ENCODE measurements at regions not wholly inside any gene's neighbourhood (a gene's known extent, or its start where the extent isn't known, plus 50 kb on each side); places are given as distances from the start of the nearest gene placed in this dataset.

DNA sequence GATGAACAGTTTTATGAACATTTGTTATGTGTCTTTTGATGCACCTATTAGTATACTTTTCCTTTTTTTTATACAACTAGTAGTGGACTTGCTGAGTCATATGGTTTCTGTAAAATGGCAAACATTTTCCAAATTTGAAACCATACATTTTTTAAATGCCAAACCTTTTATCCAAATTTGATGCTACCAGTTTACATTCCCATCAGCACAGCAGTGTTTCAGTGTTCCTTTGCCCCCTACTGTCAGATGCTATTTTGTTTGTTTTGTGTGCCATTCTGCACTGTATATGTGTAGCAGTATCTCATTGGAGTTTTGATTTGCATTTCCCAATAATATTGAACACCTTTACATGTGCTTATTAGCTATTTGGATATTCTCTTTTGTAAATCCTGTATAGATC lies 219.4 kb downstream of the TANC2 start:
- peaks cover 0 to 12% of the 10 kb centered on the region in 2 donors for H3K4me1 ChIP-seq
- H3K27ac ChIP-seq = no peak overlapping the region
- H3K4me3 ChIP-seq = no peak overlapping the region
- no peak for TF ChIP-seq CTCF (IDR thresholded peaks at IDR 0.05)
- no peaks in the 10 kb centered on the region for H3K27me3 ChIP-seq
- DNase-seq (no peak), ATAC-seq (no peak)
- no peaks in the 10 kb centered on the region for H3K9me3 ChIP-seq
- intact Hi-C loops (cut with DNase I) = no loop called here
- peaks cover 0 to 6% of the 10 kb centered on the region in 2 donors for H3K36me3 ChIP-seq

DNA sequence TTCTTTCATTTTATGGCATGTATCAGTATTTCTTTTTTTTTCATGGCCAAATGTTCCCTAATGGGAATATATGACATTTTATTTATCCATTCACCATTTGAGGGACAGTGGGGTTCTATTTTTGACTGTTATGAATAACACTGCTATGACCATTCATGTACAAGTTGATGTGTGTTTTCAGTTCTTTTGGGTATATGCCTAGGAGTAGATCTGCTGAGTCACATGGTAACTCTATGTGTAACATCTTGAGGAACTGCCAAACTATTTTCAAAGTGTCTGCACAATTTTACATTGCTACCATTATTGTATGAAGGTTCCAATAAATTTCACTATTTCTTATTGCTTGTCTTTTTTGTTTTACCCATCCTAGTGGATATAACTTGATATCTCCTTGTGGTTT lies 223.0 kb downstream of the TANC2 start:
- DNase-seq (no peak), ATAC-seq (peak; percentile 39)
- peaks cover 0 to 17% of the 10 kb centered on the region in 2 donors for H3K4me1 ChIP-seq
- no peak for TF ChIP-seq CTCF (IDR thresholded peaks at IDR 0.05)
- no peaks in the 10 kb centered on the region for H3K27me3 ChIP-seq
- H3K9me3 ChIP-seq = no peaks in the 10 kb centered on the region
- intact Hi-C loops (cut with DNase I) = no loop called here
- no peak overlapping the region for H3K4me3 ChIP-seq
- no peak overlapping the region for H3K27ac ChIP-seq
- no peaks in the 10 kb centered on the region for H3K36me3 ChIP-seq

- Histone ChIP-seq H3K4me3 (no peak overlapping the region), H3K36me3 (peaks cover 0 to 1% of the 10 kb centered on the region in 2 donors), H3K4me1 (peaks cover 0 to 17% of the 10 kb centered on the region in 2 donors), H3K27ac (no peak overlapping the region), H3K9me3 (no peaks in the 10 kb centered on the region), H3K27me3 (no peaks in the 10 kb centered on the region)
- DNase-seq (no peak), ATAC-seq (no peak)
- no peak for TF ChIP-seq CTCF (IDR thresholded peaks at IDR 0.05)
- intact Hi-C loops (cut with DNase I) = no loop called here
Measured at GRCh38 chr17:63189930-63190329, 223.9 kb downstream of the TANC2 start.

GRCh38 chr17:63190821-63191370 lies 224.9 kb downstream of the TANC2 start:
- ATAC-seq = no peak

GRCh38 chr17:63191610-63192009 lies 225.6 kb downstream of the TANC2 start:
- no peak for TF ChIP-seq CTCF (IDR thresholded peaks at IDR 0.05)
- no peak overlapping the region for H3K4me3 ChIP-seq
- no peak overlapping the region for H3K27ac ChIP-seq
- ATAC-seq (peak; percentile 42), DNase-seq (peak in 2 of 4 donors; percentile 47 to 68)
- H3K4me1 ChIP-seq = peaks cover 0 to 17% of the 10 kb centered on the region in 2 donors
- intact Hi-C loops (cut with DNase I) = no loop called here
- H3K27me3 ChIP-seq = no peaks in the 10 kb centered on the region
- peaks cover 0 to 6% of the 10 kb centered on the region in 2 donors for H3K36me3 ChIP-seq
- no peaks in the 10 kb centered on the region for H3K9me3 ChIP-seq

More at GRCh38 chr17:63190821-63191370, 224.9 kb downstream of the TANC2 start:
- no peak for TF ChIP-seq CTCF (IDR thresholded peaks at IDR 0.05)
- Histone ChIP-seq H3K27ac (no peak overlapping the region), H3K4me3 (no peak overlapping the region), H3K27me3 (no peaks in the 10 kb centered on the region), H3K9me3 (no peaks in the 10 kb centered on the region), H3K4me1 (peaks cover 0 to 17% of the 10 kb centered on the region in 2 donors), H3K36me3 (peaks cover 0 to 6% of the 10 kb centered on the region in 2 donors)
- intact Hi-C loops (cut with DNase I) = no loop called here
- no peak for DNase-seq

All from left lung (tissue), 4 donors.